GM23338 (cell line): ENCODE measurements at regions not wholly inside any gene's neighbourhood (a gene's known extent, or its start where the extent isn't known, plus 50 kb on each side); places are given as distances from the start of the nearest gene placed in this dataset.

ENCODE experiments used
- CREB1 ChIP-seq: fragments of 250-450 bp; sonication (Bioruptor Pico); IDR thresholded peaks from 2 replicates; pipeline ENCODE4 v1.5.0; 2020; ENCODE audit warnings: low read depth, mild to moderate bottlenecking, moderate library complexity
- CTCF ChIP-seq, 2 experiments: fragments of 200-600 bp in 1 of 2; sonication (generic) in 1 of 2; conservative IDR thresholded peaks; 2 replicates each; pipeline versions ENCODE4 v1.5.1 to v1.6.1; 2016 to 2017; ENCODE audit warnings: antibody characterized with exemption in 2 of 2, low read depth in 2 of 2, mild to moderate bottlenecking in 2 of 2, moderate library complexity in 1 of 2
- EZH2 ChIP-seq: fragments of 200-600 bp; sonication (generic); IDR thresholded peaks from one replicate; pipeline ENCODE4 v1.8.0; 2017; ENCODE audit warnings: antibody characterized with exemption, mild to moderate bottlenecking, low read depth; ENCODE audit not compliant: unreplicated experiment
- EZH2phosphoT487 ChIP-seq: fragments of 200-600 bp; sonication (generic); IDR thresholded peaks from one replicate; pipeline ENCODE4 v1.8.1; 2018; ENCODE audit warnings: antibody characterized with exemption; ENCODE audit not compliant: unreplicated experiment
- JUNB ChIP-seq: IDR thresholded peaks from one replicate; pipeline ENCODE4 v1.6.1; 2016; ENCODE audit warnings: antibody characterized with exemption; ENCODE audit not compliant: unreplicated experiment
- NANOG ChIP-seq: IDR thresholded peaks from 2 replicates; pipeline ENCODE4 v1.6.1; 2016; ENCODE audit warnings: antibody characterized with exemption, borderline replicate concordance
- POLR2AphosphoS5 ChIP-seq: IDR thresholded peaks from 2 replicates; pipeline ENCODE4 v1.6.1; 2016; ENCODE audit warnings: antibody characterized with exemption, low read depth
- REST ChIP-seq: IDR thresholded peaks from one replicate; pipeline ENCODE4 v1.6.1; 2018; ENCODE audit warnings: antibody characterized with exemption; ENCODE audit not compliant: unreplicated experiment
- STAT1 ChIP-seq: IDR thresholded peaks from one replicate; pipeline ENCODE4 v1.6.1; 2016; ENCODE audit warnings: antibody characterized with exemption; ENCODE audit not compliant: unreplicated experiment

GRCh38 chr17:68718926-68719325, 117.8 kb upstream of the FAM20A start:
- TF ChIP-seq POLR2AphosphoS5, result no peak
- TF ChIP-seq CTCF (conservative IDR thresholded peaks at IDR 0.05; ENCODE audit: low read depth in 2 of 2), result no peak
- no peak for TF ChIP-seq STAT1
- no peak for TF ChIP-seq CREB1 (CRISPR knock-in tag)
- no peak for TF ChIP-seq EZH2phosphoT487
- no peak for TF ChIP-seq EZH2
- TF ChIP-seq REST, result no peak
- TF ChIP-seq JUNB, result no peak
- no peak for TF ChIP-seq NANOG
